ENCODE measurements at regions not wholly inside any gene's neighbourhood (a gene's known extent, or its start where the extent isn't known, plus 50 kb on each side); places are given as distances from the start of the nearest gene placed in this dataset.

DNA sequence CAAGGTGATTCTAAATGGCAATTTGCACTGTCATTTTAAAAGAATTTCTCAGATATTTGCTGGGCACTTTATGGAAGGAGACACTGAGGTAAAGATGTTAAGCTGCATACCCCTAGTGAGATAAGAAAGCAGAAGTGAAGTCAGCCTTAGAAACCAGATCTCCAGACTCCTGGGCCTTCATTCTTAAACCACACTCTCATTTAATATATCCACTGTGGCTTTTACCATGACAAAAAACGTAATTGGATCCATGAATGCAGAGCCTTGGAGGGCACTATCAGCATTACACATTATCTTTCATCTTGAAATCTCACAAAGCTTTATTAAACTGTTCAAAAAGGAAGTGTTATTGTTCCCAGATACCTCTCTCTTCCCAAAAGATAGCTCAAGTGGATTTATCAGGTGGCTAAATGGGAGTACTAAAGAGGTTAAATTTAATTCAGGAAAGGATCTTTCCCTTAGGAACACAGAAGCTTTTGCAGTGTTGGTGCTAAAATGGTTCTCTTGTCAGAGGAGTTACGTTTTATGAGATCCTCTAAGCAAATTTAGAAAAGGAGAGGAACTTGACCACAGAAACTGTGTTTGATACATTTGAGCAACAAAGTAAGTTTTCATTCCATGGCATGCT, 1060.4 kb downstream of the EFNB2 start:
- DNase-seq: no peak

DNA sequence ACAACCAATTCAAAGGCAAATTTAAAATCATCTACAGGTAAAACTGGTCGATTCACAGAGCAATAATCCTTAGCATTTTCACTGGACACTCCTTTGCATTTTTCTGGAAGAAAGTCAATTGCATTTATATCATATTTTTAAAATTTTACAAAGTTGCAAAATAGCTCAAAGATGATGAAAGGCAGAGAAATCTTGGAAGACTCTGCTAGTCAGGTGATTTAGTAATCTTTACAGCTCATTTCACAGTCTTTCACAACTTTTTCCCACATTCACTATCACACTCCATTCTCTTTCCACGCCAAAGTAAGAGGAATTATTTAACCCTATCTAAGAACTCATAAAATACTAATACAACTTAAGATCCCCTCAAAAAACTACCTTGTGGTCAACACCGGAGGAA, 1063.8 kb downstream of the EFNB2 start:
- DNase-seq: no peak

DNA sequence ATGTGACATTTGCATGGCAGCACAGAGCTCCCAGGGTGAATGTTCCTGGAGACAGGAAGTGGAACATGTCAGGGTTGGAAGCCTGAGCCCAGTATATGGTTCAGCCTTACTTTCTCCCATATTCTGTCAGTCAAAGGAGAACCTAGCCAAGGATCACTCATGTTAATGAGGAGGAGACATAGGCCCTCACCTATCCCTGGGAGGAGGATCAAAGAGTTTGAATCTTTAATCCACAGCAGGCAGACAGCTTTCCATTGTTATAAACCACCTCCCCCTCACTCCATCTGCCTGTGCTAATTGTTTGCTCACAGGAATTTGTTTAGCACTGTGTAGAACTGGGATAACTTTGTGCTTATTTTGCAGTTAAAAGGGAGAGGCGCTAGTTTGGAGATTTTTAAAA, 1069.1 kb downstream of the EFNB2 start:
- no peak for DNase-seq

DNA sequence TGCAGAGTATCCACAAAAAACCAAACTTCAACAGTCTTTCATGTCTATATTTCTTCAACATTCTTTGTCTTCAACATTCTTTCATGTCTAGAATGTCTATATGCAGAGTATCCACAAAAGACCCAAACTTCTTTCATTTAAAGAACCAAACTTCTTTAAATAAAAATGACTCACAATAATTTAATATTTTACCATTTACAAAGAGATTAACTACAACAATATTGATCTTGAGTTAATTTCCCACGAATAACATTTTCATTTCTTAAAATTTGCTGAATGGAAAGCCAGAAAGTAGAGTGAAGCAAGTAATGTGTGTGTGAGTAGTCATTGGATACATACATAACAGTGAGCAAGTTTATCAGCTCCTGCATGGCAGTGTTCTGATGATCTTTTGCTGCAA, 1069.7 kb downstream of the EFNB2 start, which contains the start of gene DAOA:
DAOA (plus strand) TSS at position 301 of the 400 bp plus-strand sequence.
- DNase-seq: no peak

DNA sequence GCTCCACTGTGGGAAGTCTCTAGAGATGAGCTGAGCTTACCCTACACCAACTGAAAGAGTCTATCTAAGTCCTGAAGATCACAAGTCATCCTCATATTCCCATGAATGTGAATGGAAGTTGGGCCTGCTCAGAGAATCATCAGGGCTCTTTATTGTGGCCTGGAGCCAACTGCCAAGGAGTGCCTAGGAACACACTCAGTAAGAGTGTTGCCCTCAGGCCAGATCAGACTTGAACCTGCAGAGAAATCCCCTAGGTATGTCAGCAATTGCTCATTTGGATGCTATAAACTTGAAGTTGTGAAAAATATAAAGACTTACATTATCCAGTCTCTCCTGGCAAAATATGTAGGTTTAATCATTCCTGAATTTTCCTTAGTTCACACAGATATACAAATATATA, 1070.2 kb downstream of the EFNB2 start:
- no peak for DNase-seq

DNA sequence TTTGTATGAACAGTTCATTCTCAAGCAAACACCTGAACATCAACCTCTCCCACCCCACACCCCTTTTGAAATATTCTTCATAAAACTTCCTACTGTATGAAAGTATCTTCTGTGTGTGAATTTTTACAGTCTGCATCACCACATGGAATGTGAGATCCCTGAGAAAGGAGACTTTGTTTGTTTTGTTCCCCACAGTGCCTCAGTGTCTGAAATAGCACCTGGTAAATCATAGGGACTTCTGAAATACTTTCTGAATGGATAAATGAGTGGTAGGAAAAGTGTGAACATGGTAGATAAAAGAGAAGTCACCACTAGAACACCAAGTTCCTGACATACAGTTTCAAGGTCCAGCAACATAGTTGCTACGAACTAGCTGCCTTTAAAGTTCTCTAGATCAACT, 1071.2 kb downstream of the EFNB2 start:
- DNase-seq: no peak

DNA sequence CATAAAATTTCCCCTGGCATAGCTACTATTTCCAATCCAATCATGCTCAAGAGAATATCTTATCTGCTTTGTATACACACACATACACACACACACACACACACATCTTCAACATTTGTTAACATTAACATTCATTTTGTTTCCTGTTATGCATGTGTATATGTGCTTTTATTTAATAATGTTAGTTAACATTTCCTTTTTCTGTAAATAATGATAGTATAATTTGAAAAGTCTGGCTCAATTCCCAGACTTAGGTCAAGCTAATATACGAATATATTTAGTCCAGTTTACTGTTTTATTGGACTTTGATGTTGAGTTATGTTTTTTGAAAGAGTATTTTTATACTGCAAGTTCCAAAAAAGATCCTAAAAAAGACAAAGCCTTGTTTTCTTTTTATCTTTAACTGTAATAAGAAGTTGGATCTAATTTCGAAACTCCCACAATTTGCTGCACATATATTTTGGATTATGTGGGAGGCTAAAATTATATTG, 1072.4 kb downstream of the EFNB2 start:
- DNase-seq: no peak

DNA sequence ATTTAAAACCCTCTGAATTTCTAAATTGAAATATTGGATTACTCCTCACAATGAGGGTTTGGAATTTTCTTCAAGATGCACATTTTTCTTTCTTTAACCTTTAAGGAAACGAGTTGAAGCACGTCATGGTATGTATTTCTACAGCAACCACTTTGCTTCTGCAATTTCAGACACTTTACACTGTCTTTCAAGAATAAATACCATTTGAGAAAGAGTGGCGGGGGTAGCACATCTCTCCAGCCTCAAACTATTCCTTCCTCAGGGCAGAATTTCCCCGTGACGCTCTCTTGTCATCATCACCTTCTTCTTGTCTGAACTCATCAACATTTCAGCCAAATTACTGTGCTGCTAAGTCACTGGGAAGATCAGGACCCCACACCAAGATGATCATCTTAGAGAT, 1073.4 kb downstream of the EFNB2 start:
- DNase-seq: no peak

DNA sequence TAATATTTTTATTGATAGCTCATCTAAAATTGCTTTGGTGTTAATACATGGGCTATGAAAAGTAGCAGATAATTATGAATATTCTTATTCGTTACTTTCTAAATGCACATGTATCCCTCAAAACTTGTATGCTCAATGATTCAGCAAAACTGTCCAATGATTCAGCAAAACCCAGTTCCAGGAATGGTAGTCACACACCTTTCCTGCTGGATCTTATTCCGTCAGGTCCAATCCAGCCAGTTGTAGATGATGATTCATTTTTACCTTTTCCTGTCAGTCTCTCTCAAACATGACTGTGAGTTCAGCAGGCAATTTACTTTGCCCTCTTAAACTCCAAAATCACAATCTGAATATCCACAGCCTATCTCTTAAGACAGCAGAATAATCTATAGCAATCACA, 1082.6 kb downstream of the EFNB2 start:
- DNase-seq: no peak

DNA sequence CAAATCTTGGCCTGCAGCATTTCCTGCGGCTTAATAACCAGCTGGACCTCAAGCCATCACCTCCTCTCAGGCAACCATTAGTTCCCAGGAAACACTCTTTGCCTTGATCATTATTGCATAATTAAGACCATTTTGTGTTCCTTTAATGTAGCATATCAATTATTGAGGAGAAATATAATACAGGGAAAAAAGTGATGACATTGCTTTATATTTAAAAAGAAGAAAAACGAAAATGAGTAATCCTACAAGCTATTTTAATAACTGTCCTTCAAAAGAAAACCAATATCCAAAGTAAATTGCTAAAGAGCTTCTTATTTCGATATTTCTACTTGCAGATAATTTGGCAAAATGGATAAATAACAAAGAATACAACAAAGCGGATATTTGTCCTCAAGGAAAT, 1084.7 kb downstream of the EFNB2 start:
- DNase-seq: no peak

DNA sequence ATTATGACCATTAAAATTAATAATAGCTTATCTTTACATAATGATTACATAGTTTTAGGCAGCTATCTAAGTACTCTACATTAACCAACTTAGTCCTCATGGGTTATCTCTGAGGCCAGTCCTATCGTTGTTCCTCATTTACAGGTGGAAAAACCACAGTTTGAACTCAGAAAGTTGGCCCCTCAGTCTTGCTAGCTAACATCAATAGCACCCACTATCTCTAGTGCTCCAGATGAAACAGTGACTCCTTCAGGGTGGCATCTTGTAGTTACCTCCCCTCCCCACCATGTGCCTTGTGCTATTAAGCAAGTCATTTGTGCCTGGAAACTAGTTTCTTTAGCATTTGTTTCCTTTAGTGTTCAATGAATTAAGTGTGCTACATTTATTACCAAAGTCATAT, 1086.7 kb downstream of the EFNB2 start:
- no peak for DNase-seq

DNA sequence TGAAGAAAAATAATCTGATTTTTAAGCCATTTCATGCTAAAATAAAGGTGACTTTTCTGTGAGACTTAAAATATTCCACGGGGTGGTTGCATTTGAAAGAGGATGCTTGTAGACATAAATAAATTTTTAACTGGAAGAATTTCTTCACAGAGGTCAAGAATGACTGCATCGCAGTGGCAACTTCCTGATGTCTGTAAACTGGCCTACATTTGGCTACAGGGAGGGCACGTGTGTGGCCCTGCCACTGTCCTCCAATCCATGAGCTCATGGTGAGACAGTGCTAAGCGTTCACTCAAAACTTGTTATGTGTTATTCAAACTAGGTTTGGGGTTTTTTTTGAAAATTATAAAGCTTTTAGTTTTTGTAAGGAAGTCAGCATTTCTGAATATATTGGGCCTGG, 1089.3 kb downstream of the EFNB2 start:
- DNase-seq: no peak

DNA sequence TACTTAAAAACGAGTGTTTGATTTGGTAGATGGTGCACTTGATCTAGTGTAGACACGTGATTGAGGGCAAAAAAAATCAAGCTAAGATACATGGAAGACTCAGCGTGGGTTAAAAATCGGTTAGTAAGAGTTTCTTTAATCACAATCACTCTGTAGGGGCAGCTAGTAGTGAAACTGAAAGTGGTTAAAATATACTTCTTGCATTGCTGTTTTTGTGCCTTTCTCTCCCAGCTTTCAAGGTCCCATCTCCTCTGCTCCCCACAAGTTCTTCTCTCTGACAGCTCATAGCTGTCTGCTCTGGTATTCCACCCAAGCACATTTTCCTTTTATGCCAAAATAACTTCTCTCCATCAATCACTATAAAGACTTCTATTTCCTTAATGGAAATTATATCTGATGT, 1089.7 kb downstream of the EFNB2 start:
- no peak for DNase-seq

DNA sequence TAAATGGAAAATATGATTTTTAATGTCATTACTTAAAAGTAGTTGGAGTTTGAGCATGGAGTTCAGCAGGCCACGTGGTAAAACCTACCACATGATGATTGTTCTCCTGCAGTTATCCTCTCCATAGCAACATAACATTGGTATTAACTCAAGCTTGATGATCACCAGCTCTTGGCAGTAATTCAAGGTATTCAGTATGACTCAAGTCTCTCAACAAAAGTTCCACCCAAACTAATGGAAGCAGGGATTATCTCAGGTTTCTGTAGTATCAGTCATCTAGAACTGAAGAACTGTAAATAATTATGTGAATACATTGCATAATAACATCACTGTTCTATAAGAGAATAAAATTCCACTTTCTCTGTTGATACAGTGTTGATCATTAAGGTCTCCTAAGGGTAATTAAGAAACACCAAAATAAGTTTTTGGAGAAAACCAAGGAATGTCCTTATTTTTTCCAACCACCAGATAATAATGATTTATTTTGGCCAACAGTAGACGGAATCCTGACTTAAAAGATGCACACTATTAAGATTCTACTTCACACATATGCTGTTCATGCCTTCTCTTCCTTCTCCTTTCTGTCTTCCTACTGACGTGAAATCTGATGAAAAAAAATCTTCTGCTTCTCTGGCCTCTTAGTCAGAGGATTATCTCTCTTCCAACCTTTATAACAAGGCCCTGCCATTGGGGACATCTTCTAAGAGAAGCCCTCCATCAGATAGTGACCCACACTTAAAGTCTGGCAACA, 1092.3 kb downstream of the EFNB2 start:
- no peak for DNase-seq

DNA sequence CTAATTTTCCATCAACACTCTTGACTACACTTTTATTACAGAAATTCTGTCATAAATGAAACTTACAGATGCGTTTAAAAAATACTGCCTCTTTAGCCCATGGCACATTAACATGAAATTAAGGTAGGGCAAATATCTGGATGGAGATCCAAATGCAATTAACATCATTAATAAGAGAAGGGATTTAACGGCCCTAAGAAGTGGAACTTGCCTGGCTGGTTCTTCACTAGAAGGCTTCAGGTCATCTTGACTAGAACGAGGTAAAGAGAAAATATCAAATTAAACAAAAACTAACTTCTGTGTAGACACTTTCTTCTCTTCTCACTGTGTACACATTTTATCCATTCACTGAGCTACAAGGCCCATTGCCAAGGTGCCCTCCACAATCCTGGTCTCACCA, 1093.4 kb downstream of the EFNB2 start:
- no peak for DNase-seq

DNA sequence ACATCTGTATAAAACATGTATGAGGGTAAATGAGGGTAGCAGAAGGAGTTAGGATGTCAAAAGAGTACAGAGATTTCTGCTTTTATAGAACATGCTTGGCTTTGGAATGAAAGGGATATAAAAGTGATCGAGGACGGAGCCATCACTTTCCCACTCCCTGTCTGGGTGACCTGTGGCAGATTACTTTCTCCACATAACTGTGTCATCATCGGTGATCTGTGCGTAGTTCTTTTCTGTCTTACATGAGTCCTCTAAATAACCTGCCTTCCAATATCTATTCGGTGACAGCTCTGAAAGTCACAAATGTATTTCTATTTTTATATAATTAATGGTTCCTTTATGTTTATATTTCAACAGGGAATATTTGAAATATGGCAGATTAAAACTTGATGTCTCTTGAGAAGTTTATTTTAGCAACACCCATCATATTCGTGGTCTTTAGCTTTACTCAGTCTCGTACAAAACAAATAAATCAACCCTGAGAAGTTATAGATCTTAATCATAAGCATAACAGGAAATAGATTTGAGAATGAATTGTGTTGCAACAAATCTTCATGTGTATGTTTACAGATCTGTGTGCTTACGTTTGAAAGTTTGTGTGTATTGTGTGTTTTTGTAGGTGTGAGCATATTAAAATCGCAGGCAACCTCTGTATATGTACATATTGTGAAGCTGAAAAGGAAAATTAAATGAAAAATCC, 1094.3 kb downstream of the EFNB2 start:
- no peak for DNase-seq

DNA sequence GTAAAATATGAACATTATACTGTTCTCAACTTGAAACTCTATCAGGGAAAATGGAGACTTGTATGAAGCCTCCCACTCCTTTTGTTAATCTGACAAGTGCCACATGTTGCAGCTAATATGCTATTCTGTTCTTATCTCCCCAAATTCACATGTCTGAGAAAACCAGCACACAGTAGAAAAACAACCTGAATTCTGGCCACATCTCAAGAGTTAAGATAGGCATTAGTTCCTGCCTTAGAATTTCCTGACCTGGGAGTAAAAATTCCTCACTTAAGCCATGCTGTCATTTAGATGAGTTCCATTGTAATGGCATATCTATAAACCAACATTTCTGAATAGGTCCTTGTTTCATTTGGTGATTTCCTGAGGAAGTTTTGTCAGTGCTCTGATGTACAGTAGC, 1098.5 kb downstream of the EFNB2 start:
- DNase-seq: no peak

DNA sequence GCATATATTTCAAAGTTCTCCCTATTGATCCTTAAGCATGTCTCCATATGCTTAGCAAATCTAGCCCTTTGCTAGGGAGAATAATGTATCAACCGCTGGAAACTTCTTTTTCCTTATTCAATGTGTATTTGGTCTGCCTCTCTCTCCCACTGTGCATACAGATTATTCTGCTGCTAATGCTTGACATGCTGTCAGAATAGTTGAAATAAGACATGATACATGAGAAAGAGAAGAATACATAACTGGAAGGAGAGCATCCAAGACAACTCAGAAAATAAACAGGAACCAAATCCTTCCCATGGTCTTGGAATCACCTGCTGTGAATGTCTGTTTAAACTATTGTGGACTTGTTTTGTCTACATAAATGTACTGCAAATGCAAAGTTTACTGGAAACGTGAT, 1103.0 kb downstream of the EFNB2 start:
- DNase-seq: no peak

DNA sequence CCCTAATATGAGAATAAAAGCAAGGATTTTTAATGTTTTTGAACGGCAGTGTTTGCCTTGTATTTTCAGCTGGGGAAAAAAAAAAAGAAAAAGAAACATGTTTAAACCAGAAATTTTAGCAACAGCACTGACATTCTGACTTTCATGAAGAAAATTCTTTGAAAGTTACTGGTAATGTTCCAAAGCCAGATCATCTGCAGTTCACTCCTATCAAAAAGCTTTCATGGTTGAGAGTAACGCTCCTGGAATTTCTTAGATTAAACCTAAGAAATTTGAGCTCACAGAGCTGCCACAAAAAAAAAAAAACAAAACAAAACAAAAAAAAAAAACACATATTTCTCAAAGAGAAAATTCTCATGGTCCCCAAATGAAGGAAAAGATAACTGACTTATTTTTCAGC, 1106.7 kb downstream of the EFNB2 start:
- no peak for DNase-seq

DNA sequence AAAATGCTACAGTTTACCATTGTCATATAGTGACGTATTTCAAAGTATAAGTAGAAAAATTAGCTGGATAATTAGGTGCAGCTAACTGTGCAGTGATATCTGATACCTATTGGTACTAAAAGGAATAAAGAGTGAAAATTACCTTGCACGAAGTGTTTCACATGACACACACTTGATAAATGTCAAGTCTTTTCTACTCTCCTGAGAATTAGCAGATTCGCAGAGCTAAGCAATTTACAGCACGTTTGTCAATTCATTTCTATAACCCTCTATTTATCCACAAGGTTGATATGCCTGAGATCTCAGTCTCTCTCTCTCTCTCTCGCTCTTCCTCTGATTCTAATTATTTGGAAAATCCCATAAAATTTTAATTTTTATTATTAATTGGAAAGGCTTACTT, 1109.0 kb downstream of the EFNB2 start:
- no peak for DNase-seq

DNA sequence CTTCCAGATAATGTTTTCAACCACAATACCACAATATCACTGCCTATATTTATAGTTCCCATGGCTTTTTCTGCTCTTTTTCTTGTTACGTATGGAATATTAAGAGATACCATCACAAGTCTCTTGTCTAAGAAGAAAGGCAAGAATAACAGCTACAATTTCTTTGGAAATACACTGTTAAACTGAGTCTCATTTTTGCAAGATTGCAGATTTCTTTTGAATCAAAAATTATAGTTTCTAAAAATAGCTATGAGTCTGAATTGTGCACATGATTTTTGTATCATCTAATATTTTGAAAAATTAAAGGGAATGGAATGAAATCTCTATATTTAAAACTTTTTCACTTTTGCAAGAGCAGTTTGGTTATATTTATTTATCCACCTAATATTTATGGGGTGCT, 1120.8 kb downstream of the EFNB2 start:
- DNase-seq: no peak

DNA sequence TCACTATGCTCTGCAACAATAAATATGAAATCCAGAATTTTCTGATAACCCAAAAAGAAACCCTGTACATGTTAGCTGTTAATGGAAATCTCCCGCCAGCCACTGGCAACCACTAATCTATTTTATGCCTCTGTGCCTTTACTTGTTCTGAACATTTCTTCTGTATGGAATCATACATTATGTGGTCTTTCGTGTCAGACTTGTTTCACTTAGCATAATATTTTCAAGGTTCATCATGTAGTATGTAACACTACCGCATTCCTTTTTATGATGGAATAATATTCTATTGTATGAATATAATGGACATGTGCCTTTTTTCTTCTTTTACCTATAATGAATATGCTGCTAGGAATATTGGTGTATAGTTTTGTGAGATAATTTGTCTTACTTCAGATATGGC, 1123.3 kb downstream of the EFNB2 start:
- no peak for DNase-seq

DNA sequence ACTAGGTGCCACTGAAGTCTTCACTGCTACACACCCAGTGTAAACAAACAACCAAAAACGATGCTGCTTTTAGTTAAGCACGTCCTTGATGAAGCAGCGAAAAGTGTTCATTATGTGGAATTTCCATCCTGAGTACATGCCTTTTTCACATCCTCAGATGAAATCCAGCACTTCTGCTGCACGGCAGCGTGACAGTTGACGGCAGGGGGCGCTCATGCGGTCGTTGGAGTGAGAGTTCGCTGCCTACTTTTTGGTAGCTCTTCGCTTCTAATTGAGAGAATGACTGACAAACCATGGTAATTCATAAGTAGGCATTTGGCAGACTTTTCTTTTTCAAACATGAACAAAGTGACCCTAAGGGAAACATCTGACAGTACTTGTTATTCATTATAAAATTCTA, 1124.9 kb downstream of the EFNB2 start:
- DNase-seq: no peak

DNA sequence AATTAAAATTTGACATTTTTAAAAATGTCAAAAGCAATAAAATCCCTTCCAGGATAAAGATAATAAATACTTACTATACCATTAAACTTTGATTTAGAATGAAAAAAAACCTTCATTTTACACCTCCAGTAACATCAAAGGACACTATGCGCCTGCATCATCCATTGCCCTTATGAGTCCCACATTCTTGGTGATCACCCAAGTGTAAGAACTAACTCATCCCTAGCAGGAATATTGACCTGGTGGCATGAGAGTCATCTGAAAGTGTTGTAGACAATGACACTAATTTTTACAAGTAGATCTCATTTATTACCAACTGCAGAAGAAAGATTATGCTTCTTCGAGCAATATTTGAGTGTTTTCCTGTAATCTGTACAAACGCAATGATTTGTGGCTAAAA, 1128.9 kb downstream of the EFNB2 start:
- no peak for DNase-seq

Data from NCI-H187 treated with DMSO at 0.1 percent for 48 hours (cell line).